Tibial artery (tissue), 4 donors: ENCODE measurements at regions not wholly inside any gene's neighbourhood (a gene's known extent, or its start where the extent isn't known, plus 50 kb on each side); places are given as distances from the start of the nearest gene placed in this dataset.

ENCODE experiments used
- DNase-seq, 2 donors: peaks; one replicate each; pipeline ENCODE4 v3.0.0-alpha.2; 2019
- H3K27ac ChIP-seq, 2 donors: fragments of 200-600 bp; sonication (generic) in 1 of 2; 1 replicate in 1 of 2; 2 replicates in 1 of 2; pipeline ENCODE4 v1.5.1; 2018 to 2019; ENCODE audit warnings: mild to moderate bottlenecking in 1 of 2
- H3K27me3 ChIP-seq, 2 donors: fragments of 200-600 bp; sonication (generic) in 1 of 2; one replicate each; pipeline versions ENCODE4 v1.5.1 to v1.6.0; 2016 to 2019
- H3K36me3 ChIP-seq, 3 donors: fragments of 200-600 bp; sonication (generic) in 2 of 3; one replicate each; pipeline ENCODE4 v1.5.1; 2016 to 2019; ENCODE audit warnings: mild to moderate bottlenecking in 2 of 3
- H3K4me1 ChIP-seq, 4 donors: fragments of 200-600 bp; sonication (generic) in 2 of 4; 1 replicate in 3 of 4; 2 replicates in 1 of 4; pipeline ENCODE4 v1.5.1; 2016 to 2019
- H3K4me3 ChIP-seq, 2 donors: fragments of 200-600 bp; sonication (generic) in 1 of 2; 1 replicate in 1 of 2; 2 replicates in 1 of 2; pipeline ENCODE4 v1.5.1; 2018 to 2019; ENCODE audit warnings: mild to moderate bottlenecking in 2 of 2
- H3K9me3 ChIP-seq, 3 donors: fragments of 200-600 bp; sonication (generic) in 1 of 3; one replicate each; pipeline ENCODE4 v1.5.1; 2016 to 2019
- CTCF ChIP-seq, 2 experiments: fragments of 200-600 bp in 1 of 2; fragments of 450-650 bp in 1 of 2; IDR thresholded peaks; one replicate each; pipeline ENCODE4 v1.5.1; 2017 to 2019; ENCODE audit warnings: antibody characterized with exemption in 2 of 2, mild to moderate bottlenecking in 1 of 2, moderate library complexity in 1 of 2
- intact Hi-C: fragments of 100-400 bp; cut with DNase I; formaldehyde crosslinking; loops from one replicate; pipeline ENCODE4 v1.15.0; 2023; ENCODE audit warnings: low total_unique reads

DNA sequence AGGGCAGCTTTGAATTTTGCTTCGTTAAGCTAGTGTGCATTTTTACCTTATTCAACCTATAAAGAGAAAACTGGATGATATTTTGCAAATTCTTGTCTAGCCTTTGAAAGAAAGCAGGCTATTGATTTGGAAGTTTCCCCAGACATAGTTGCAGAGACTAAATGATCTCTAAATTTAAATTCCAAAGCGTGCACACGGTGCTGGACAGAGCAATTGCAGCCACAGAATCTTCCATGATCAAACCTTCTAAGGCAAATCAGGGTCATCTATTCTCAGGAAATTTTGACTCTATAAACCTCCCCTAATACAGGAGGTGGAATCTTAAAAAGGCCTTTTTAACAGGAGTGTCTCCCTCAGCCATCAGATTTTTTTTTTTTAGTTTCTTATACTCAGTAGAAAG is 159.9 kb downstream of the MDFIC start:
- no peak for DNase-seq
- H3K36me3 ChIP-seq = no peaks in the 10 kb centered on the region
- H3K9me3 ChIP-seq = no peaks in the 10 kb centered on the region
- TF ChIP-seq CTCF (IDR thresholded peaks at IDR 0.05) = no peak
- no peak overlapping the region for H3K4me3 ChIP-seq
- peaks cover 0 to 2% (median 0%) of the 10 kb centered on the region in 4 donors for H3K4me1 ChIP-seq
- intact Hi-C loops = no loop called here
- no peak overlapping the region for H3K27ac ChIP-seq
- H3K27me3 ChIP-seq = no peaks in the 10 kb centered on the region

DNA sequence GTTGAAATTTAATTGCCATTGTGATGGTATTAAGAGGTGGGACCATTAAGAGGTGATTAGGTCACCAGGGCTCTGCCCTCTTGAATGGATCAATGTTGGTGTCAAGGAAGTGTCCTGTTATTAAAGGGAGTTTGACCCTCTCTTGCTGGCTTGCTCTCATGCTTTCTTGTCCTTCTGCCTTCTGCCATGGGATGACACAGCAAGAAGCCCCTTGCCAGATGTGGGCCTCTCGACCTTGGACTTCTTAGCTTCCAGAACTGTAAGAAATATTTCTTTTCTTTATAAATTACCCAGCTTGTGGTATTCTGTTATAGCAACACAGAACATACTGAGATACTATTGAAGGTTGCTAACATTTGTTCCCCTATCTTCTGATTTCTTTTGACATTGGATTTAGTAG is 157.0 kb downstream of the MDFIC start:
- no peak for TF ChIP-seq CTCF (IDR thresholded peaks at IDR 0.05)
- intact Hi-C loops = no loop called here
- H3K9me3 ChIP-seq = no peaks in the 10 kb centered on the region
- H3K4me3 ChIP-seq = no peak overlapping the region
- H3K27ac ChIP-seq = no peak overlapping the region
- DNase-seq = no peak
- H3K4me1 ChIP-seq = no peaks in the 10 kb centered on the region
- H3K27me3 ChIP-seq = no peaks in the 10 kb centered on the region
- H3K36me3 ChIP-seq = no peaks in the 10 kb centered on the region

DNA sequence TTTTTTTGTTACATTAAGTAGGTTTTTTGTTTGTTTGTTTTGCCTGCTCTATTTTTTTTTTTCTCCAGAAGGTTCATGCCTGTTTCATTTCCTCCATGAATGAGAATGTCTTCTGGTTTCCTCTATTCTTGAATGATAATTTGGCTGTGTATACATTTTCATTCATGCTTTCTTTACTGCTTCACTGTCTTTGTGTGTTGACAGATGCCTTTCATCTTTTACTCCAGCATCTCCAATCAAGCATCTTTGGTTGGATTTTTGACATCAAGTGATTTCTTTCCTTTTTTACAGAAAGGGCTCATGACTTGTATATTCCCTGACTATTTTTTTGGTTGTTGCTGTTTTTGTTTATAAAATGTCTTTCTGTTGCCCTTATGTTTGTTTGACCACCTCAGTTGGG is 156.5 kb downstream of the MDFIC start:
- Histone ChIP-seq H3K36me3 (no peaks in the 10 kb centered on the region), H3K27me3 (no peaks in the 10 kb centered on the region), H3K4me1 (no peaks in the 10 kb centered on the region), H3K9me3 (no peaks in the 10 kb centered on the region), H3K27ac (no peak overlapping the region), H3K4me3 (no peak overlapping the region)
- intact Hi-C loops = no loop called here
- no peak for DNase-seq
- no peak for TF ChIP-seq CTCF (IDR thresholded peaks at IDR 0.05)

GRCh38 chr7:115070311-115070710 is 148.4 kb downstream of the MDFIC start:
- intact Hi-C loops = no loop called here
- no peaks in the 10 kb centered on the region for H3K4me1 ChIP-seq
- DNase-seq = no peak
- H3K4me3 ChIP-seq = no peak overlapping the region
- H3K27me3 ChIP-seq = no peaks in the 10 kb centered on the region
- H3K27ac ChIP-seq = no peak overlapping the region
- TF ChIP-seq CTCF (IDR thresholded peaks at IDR 0.05) = no peak
- no peaks in the 10 kb centered on the region for H3K36me3 ChIP-seq
- H3K9me3 ChIP-seq = no peaks in the 10 kb centered on the region
